ENCODE measurements at regions not wholly inside any gene's neighbourhood (a gene's known extent, or its start where the extent isn't known, plus 50 kb on each side); places are given as distances from the start of the nearest gene placed in this dataset.

GRCh38 chr3:96319166-96319565 is 495.2 kb upstream of the EPHA6 start:
- no peak for TF ChIP-seq POLR2A (IDR thresholded peaks at IDR 0.05)
- no peak for TF ChIP-seq CTCF (IDR thresholded peaks at IDR 0.05)

Data from body of pancreas (tissue), 4 donors.